DOHH2 (cell line): ENCODE measurements at regions not wholly inside any gene's neighbourhood (a gene's known extent, or its start where the extent isn't known, plus 50 kb on each side); places are given as distances from the start of the nearest gene placed in this dataset.

Experiments used
- H3F3A ChIP-seq: fragments of 200-600 bp; sonication (generic), shearing (Covaris generic); 2 replicates; pipeline ENCODE4 v1.6.0; 2016; ENCODE audit warnings: antibody characterized with exemption, mild to moderate bottlenecking; ENCODE audit not compliant: control insufficient read depth, insufficient read depth
- H3K27ac ChIP-seq: fragments of 200-600 bp; sonication (generic); 2 replicates; pipeline ENCODE4 v1.5.1; 2014; ENCODE audit warnings: low read depth, mild to moderate bottlenecking, low read length, moderate library complexity
- H3K27me3 ChIP-seq: fragments of 200-600 bp; sonication (generic); 2 replicates; pipeline ENCODE4 v1.6.1; 2014; ENCODE audit warnings: mild to moderate bottlenecking, low read length, mixed read lengths; ENCODE audit not compliant: control insufficient read depth
- H3K36me3 ChIP-seq: fragments of 200-600 bp; sonication (generic); 2 replicates; pipeline ENCODE4 v1.6.1; 2014; ENCODE audit warnings: mild to moderate bottlenecking, low read length, moderate library complexity, mixed read lengths; ENCODE audit not compliant: control insufficient read depth
- H3K4me1 ChIP-seq: fragments of 200-600 bp; sonication (generic); 2 replicates; pipeline ENCODE4 v1.6.1; 2014; ENCODE audit warnings: mild to moderate bottlenecking, low read length, mixed read lengths; ENCODE audit not compliant: control insufficient read depth
- H3K4me2 ChIP-seq: fragments of 200-600 bp; sonication (generic); 2 replicates; pipeline ENCODE4 v1.6.0; 2014; ENCODE audit warnings: mild to moderate bottlenecking, low read length, moderate library complexity
- H3K4me3 ChIP-seq: fragments of 200-600 bp; sonication (generic); 2 replicates; pipeline ENCODE4 v1.5.1; 2014; ENCODE audit warnings: mild to moderate bottlenecking, low read length, mixed read lengths
- H3K79me2 ChIP-seq: fragments of 200-600 bp; sonication (generic); 2 replicates; pipeline ENCODE4 v1.6.1; 2014; ENCODE audit warnings: mild to moderate bottlenecking, low read length, mixed read lengths; ENCODE audit not compliant: control insufficient read depth
- H3K9me2 ChIP-seq: fragments of 200-600 bp; sonication (generic); replicated peaks from 2 replicates; pipeline ENCODE4 v1.6.1; 2014; ENCODE audit warnings: mild to moderate bottlenecking, low read length, mixed read lengths; ENCODE audit not compliant: control insufficient read depth
- H3K9me3 ChIP-seq: fragments of 200-600 bp; sonication (generic); 2 replicates; pipeline ENCODE4 v1.6.1; 2014; ENCODE audit warnings: antibody characterized with exemption, low read length, mixed read lengths; ENCODE audit not compliant: control insufficient read depth, insufficient read depth
- H4K20me1 ChIP-seq: fragments of 200-600 bp; sonication (generic); 2 replicates; pipeline ENCODE4 v1.6.0; 2014; ENCODE audit warnings: low read depth, mild to moderate bottlenecking, antibody characterized with exemption, low read length, moderate library complexity; ENCODE audit not compliant: control insufficient read depth, insufficient read depth
- CTCF ChIP-seq: fragments of 200-600 bp; sonication (generic); IDR thresholded peaks from one replicate; pipeline ENCODE4 v1.5.1; 2014; ENCODE audit warnings: antibody characterized with exemption, mild to moderate bottlenecking, low read depth, low read length; ENCODE audit not compliant: poor library complexity, severe bottlenecking
- EZH2phosphoT487 ChIP-seq: fragments of 200-600 bp; sonication (generic); IDR thresholded peaks from 2 replicates; pipeline ENCODE4 v1.6.1; 2017; ENCODE audit warnings: borderline replicate concordance, mild to moderate bottlenecking, antibody characterized with exemption, low read length, moderate library complexity, mixed read lengths

- Histone ChIP-seq H3K4me2 (no peak overlapping the region), H3K9me3 (no peaks in the 10 kb centered on the region), H3K27me3 (no peaks in the 10 kb centered on the region), H3F3A (no peaks in the 10 kb centered on the region), H3K79me2 (no peaks in the 10 kb centered on the region), H3K36me3 (no peaks in the 10 kb centered on the region), H3K9me2 (no peaks in the 10 kb centered on the region), H3K27ac (no peak overlapping the region), H3K4me1 (no peaks in the 10 kb centered on the region), H3K4me3 (no peak overlapping the region), H4K20me1 (no peaks in the 10 kb centered on the region)
- TF ChIP-seq EZH2phosphoT487, result no peak
- no peak for TF ChIP-seq CTCF
Observed at GRCh38 chr9:104416470-104416869, 87.6 kb upstream of the OR13F1 start.

- TF ChIP-seq EZH2phosphoT487 (no peak), CTCF (no peak)
- no peaks in the 10 kb centered on the region for H3K36me3 ChIP-seq
- no peak overlapping the region for H3K27ac ChIP-seq
- no peaks in the 10 kb centered on the region for H3K79me2 ChIP-seq
- no peaks in the 10 kb centered on the region for H3F3A ChIP-seq
- no peaks in the 10 kb centered on the region for H3K9me2 ChIP-seq
- H3K4me1 ChIP-seq, result no peaks in the 10 kb centered on the region
- no peaks in the 10 kb centered on the region for H3K9me3 ChIP-seq
- no peaks in the 10 kb centered on the region for H4K20me1 ChIP-seq
- no peaks in the 10 kb centered on the region for H3K27me3 ChIP-seq
- no peak overlapping the region for H3K4me2 ChIP-seq
- H3K4me3 ChIP-seq, result no peak overlapping the region
Observed at GRCh38 chr9:104417296-104417695, 86.8 kb upstream of the OR13F1 start.

GRCh38 chr9:104429031-104429546, 75.0 kb upstream of the OR13F1 start:
- Histone ChIP-seq H3K27me3 (no peaks in the 10 kb centered on the region), H4K20me1 (no peaks in the 10 kb centered on the region), H3K9me2 (no peaks in the 10 kb centered on the region), H3K4me3 (no peak overlapping the region), H3K27ac (no peak overlapping the region), H3K4me2 (no peak overlapping the region), H3K9me3 (no peaks in the 10 kb centered on the region), H3K79me2 (no peaks in the 10 kb centered on the region), H3F3A (no peaks in the 10 kb centered on the region), H3K36me3 (no peaks in the 10 kb centered on the region), H3K4me1 (no peaks in the 10 kb centered on the region)
- no peak for TF ChIP-seq EZH2phosphoT487
- TF ChIP-seq CTCF, result no peak
